DOHH2 (cell line): ENCODE measurements at regions not wholly inside any gene's neighbourhood (a gene's known extent, or its start where the extent isn't known, plus 50 kb on each side); places are given as distances from the start of the nearest gene placed in this dataset.

ENCODE experiments used
- CTCF ChIP-seq: fragments of 200-600 bp; sonication (generic); IDR thresholded peaks from one replicate; pipeline ENCODE4 v1.5.1; 2014; ENCODE audit warnings: antibody characterized with exemption, mild to moderate bottlenecking, low read depth, low read length; ENCODE audit not compliant: poor library complexity, severe bottlenecking
- EZH2phosphoT487 ChIP-seq: fragments of 200-600 bp; sonication (generic); IDR thresholded peaks from 2 replicates; pipeline ENCODE4 v1.6.1; 2017; ENCODE audit warnings: borderline replicate concordance, mild to moderate bottlenecking, antibody characterized with exemption, low read length, moderate library complexity, mixed read lengths

DNA sequence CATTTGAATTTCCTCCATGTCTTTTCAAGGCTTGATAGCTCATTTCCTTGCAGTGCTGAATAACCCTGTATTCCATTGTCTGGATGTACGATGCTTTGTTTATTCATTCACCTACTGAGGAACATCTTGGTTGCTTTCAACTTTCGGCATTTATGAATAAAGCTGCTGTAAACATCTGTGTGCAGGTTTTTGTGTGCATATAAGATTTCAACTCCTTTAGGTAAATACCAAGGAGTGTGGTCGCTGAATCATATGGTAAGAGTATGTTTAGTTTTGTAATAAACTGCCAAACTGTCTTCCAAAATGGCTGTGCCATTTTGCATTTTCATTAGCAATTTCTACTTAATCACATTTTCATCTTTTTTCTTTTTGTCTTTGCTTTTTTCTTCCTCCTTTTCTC is 327.7 kb upstream of the TBX3 start:
- no peak for TF ChIP-seq CTCF
- TF ChIP-seq EZH2phosphoT487, result no peak
